Chondrocyte (in vitro differentiated cells): ENCODE measurements at regions not wholly inside any gene's neighbourhood (a gene's known extent, or its start where the extent isn't known, plus 50 kb on each side); places are given as distances from the start of the nearest gene placed in this dataset.

ENCODE experiments used
- DNase-seq: peaks from one replicate; pipeline ENCODE4 v3.0.0; 2021; ENCODE audit warnings: mixed read lengths, low spot score
- H3K27ac Mint-ChIP-seq: one replicate; pipeline ENCODE4 v1.8.0; 2021; ENCODE audit warnings: mild to moderate bottlenecking, moderate library complexity, mixed read lengths; ENCODE audit not compliant: unreplicated experiment
- H3K27me3 Mint-ChIP-seq: 2 replicates; pipeline ENCODE4 v1.8.0; 2021; ENCODE audit warnings: low read depth, mixed read lengths
- H3K36me3 Mint-ChIP-seq: 2 replicates; pipeline ENCODE4 v1.8.0; 2021; ENCODE audit warnings: low read depth, mixed read lengths
- H3K4me1 Mint-ChIP-seq: 2 replicates; pipeline ENCODE4 v1.8.0; 2021; ENCODE audit warnings: low read depth, mild to moderate bottlenecking, mixed read lengths
- H3K4me3 Mint-ChIP-seq: one replicate; pipeline ENCODE4 v1.8.0; 2021; ENCODE audit warnings: mild to moderate bottlenecking, moderate library complexity, mixed read lengths; ENCODE audit not compliant: unreplicated experiment
- H3K9me3 Mint-ChIP-seq: 2 replicates; pipeline ENCODE4 v1.8.0; 2021; ENCODE audit warnings: low read depth, mixed read lengths
- CTCF ChIP-seq: fragments of 200-600 bp; sonication (generic); IDR thresholded peaks from 2 replicates; pipeline ENCODE4 v1.5.0; 2021; ENCODE audit warnings: antibody characterized with exemption, mild to moderate bottlenecking, moderate library complexity

DNA sequence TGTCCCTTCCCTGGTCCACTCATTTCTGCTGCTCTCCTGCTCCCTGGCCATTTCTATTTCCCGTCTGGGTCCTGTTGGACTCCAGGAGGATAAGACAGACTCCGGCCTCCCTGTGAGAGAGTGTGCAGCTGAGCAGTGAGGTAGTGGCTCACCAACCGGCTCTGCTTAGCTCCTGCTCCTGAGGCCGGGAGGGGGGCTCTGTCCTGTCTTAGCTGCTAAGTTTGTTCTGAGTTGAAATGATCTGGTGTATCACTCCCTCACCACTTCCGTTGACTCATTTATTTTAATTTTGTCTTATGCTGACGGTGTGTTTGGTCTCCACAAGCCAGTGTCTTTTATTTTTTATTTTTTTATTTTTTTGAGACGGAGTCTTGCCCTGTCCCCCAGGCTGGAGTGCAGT is 148.5 kb upstream of the PDE10A start:
- Mint-ChIP-seq H3K27ac (no peak overlapping the region), H3K36me3 (no peaks in the 10 kb centered on the region), H3K27me3 (peaks cover 10% of the 10 kb centered on the region), H3K4me1 (peaks cover 9% of the 10 kb centered on the region), H3K9me3 (peaks cover 14% of the 10 kb centered on the region), H3K4me3 (no peak overlapping the region)
- TF ChIP-seq CTCF = no peak
- DNase-seq = no peak

DNA sequence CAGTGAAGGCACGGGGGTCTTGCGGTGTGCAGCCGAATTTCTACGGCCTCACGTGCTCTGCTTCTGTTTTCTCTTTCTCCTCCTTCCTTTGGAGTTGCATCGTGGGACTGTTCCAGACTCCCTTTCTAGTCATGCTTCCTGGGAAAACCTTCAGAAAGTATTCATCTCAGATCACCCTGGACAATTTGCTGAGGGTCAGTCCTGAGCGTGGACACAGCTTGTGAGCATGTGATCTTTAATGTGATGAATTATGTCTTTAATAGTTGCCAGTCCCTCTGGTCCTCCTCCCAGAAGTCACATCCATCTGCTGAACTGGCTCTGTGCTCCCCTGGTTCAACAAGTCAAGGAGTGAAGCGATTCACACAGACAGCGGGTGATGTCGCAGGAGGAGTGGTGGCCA is 145.0 kb upstream of the PDE10A start:
- Mint-ChIP-seq H3K36me3 (no peaks in the 10 kb centered on the region), H3K4me3 (no peak overlapping the region), H3K4me1 (peaks cover 18% of the 10 kb centered on the region), H3K27ac (no peak overlapping the region), H3K9me3 (peaks cover 14% of the 10 kb centered on the region), H3K27me3 (peaks cover 3% of the 10 kb centered on the region)
- TF ChIP-seq CTCF = no peak
- DNase-seq = no peak

DNA sequence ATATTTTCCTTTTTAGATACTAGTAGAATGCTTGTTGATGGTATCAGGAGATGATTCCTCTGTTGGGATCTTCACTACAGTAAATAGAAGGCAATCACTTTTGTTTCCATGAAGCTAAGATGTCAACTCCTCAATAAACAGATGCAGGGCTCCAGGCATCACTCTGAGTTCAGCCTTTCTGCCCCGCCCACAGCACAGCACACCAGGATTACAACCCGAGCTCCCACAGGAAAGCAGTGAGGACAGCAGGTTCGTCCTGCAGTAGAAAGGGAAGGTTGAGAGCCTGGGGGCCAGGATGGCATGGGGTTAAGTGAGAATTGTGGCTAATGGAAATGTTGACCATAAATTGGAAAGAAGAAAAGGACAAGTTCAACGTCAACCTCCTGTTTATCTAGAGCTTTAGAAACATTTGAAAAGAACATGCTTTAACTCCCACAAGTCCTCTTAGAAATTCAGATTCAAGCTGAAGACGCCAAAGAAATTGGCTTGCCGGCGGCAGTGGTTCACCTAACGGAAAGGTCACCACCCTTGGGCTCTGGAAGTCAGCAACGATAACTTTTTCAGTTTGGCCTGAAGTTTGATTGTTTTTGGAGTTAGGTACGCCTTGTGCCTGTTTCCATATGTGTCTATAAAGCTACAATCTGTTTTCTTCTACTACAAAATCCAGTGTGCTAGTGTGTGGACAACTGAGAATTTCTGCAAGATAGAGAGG is 144.4 kb upstream of the PDE10A start:
- H3K27me3 Mint-ChIP-seq = peaks cover 3% of the 10 kb centered on the region
- no peaks in the 10 kb centered on the region for H3K36me3 Mint-ChIP-seq
- no peak overlapping the region for H3K27ac Mint-ChIP-seq
- H3K4me1 Mint-ChIP-seq = peaks cover 18% of the 10 kb centered on the region
- TF ChIP-seq CTCF = no peak
- no peak for DNase-seq
- peaks cover 14% of the 10 kb centered on the region for H3K9me3 Mint-ChIP-seq
- H3K4me3 Mint-ChIP-seq = no peak overlapping the region

DNA sequence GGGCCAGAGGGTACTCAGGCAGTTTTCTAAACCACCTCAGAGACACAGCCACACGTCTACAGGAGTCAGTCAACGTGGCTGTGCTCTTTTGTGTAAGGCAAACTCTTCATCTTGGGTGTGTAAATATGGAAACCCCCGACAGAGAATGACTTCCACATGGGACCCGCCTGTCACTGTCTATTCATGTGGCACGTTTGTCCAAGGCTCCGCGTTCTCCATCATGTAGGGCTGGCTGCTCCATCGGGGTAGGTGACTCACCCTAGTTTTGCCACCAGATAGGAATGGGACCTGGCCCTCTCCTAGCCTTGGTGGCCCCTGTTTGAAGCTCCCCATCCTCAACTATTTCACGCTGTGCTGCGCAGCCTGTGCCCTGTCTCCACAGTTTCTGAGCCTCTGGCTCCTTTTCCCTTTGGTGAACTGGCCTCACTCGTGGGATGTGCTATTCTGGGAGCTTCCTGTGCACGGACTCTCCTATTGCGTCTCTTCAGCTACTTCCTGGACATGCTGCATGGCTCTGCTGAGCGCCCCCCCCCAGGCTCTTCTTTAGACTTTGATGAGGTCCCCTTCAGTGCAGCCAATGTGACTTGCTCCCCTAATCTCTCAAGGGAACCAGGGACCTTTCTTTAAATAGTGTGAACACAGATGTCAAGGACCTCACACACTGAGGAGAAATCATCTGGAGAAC is 143.2 kb upstream of the PDE10A start:
- TF ChIP-seq CTCF = no peak
- Mint-ChIP-seq H3K27ac (no peak overlapping the region), H3K36me3 (no peaks in the 10 kb centered on the region), H3K4me3 (peak overlapping the region; percentile 54), H3K4me1 (peaks cover 24% of the 10 kb centered on the region), H3K27me3 (peaks cover 3% of the 10 kb centered on the region), H3K9me3 (peaks cover 14% of the 10 kb centered on the region)
- no peak for DNase-seq

DNA sequence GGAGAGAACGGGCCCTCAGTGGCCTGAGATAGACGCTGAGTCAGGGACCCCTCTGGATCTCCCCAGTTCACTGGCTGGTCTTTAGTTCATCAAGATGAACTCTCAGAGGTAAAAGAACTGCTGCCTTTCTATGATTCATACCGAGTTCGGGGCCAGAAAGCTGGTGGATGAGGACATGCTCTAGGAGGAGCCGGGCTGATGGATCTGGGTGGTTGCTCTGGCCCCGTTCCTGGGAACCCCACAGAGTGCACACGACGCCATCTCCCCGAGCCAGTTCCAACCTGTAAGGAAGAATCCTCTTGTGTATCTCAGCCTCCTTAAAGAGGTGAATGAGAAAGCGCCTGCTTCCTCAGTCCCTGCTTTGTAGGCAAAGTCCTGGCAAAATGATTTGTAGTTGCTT is 142.6 kb upstream of the PDE10A start:
- Mint-ChIP-seq H3K27ac (no peak overlapping the region), H3K27me3 (peaks cover 3% of the 10 kb centered on the region), H3K36me3 (no peaks in the 10 kb centered on the region), H3K4me3 (peak overlapping the region; percentile 38), H3K4me1 (peaks cover 30% of the 10 kb centered on the region), H3K9me3 (peaks cover 14% of the 10 kb centered on the region)
- no peak for TF ChIP-seq CTCF
- no peak for DNase-seq
